Sigmoid colon (tissue), 6 donors: ENCODE measurements at regions not wholly inside any gene's neighbourhood (a gene's known extent, or its start where the extent isn't known, plus 50 kb on each side); places are given as distances from the start of the nearest gene placed in this dataset.

Experiments used
- DNase-seq: peaks from one replicate; pipeline ENCODE4 v3.0.0-alpha.2; 2019
- H3K27ac ChIP-seq, 4 donors: fragments of 200-600 bp; sonication (generic); one replicate each; pipeline ENCODE4 v1.5.1; 2016 to 2019; ENCODE audit warnings: mild to moderate bottlenecking in 1 of 4
- H3K27me3 ChIP-seq, 3 donors: fragments of 200-600 bp; sonication (generic); one replicate each; pipeline ENCODE4 v1.5.1; 2019; ENCODE audit warnings: mild to moderate bottlenecking in 1 of 3
- H3K36me3 ChIP-seq, 4 donors: fragments of 200-600 bp; sonication (generic); one replicate each; pipeline ENCODE4 v1.5.1; 2016 to 2019
- H3K4me1 ChIP-seq, 4 donors: fragments of 200-600 bp; sonication (generic); one replicate each; pipeline ENCODE4 v1.5.1; 2017 to 2019
- H3K4me3 ChIP-seq, 4 donors: fragments of 200-600 bp; sonication (generic); one replicate each; pipeline ENCODE4 v1.5.1; 2017 to 2019; ENCODE audit warnings: mild to moderate bottlenecking in 2 of 4, moderate library complexity in 1 of 4
- H3K9me3 ChIP-seq, 4 donors: fragments of 200-600 bp in 3 of 4; sonication (generic) in 3 of 4; one replicate each; pipeline versions ENCODE4 v1.5.1 to v1.6.1; 2013 to 2019
- CTCF ChIP-seq, 4 experiments: fragments of 450-650 bp in 3 of 4; fragments of 200-600 bp in 1 of 4; IDR thresholded peaks; one replicate each; pipeline ENCODE4 v1.5.1; 2016 to 2019; ENCODE audit warnings: antibody characterized with exemption in 4 of 4, mild to moderate bottlenecking in 3 of 4, moderate library complexity in 2 of 4
- EP300 ChIP-seq, 4 donors: sonication (generic); formaldehyde crosslinking; IDR thresholded peaks; one replicate each; pipeline ENCODE4 v1.6.1; 2017; ENCODE audit warnings: antibody characterized with exemption in 4 of 4
- POLR2A ChIP-seq, 2 donors: fragments of 450-650 bp; IDR thresholded peaks; one replicate each; pipeline ENCODE4 v1.6.1; 2016; ENCODE audit warnings: antibody characterized with exemption in 2 of 2, mild to moderate bottlenecking in 2 of 2, moderate library complexity in 2 of 2
- POLR2AphosphoS5 ChIP-seq, 4 donors: sonication (generic); formaldehyde crosslinking; IDR thresholded peaks; one replicate each; pipeline ENCODE4 v1.6.1; 2017; ENCODE audit warnings: antibody characterized with exemption in 4 of 4
- WGBS, 2 donors: extraction: QIAGEN DNeasy Blood & Tissue Kit; methylation state at CpG; one replicate each; pipeline ENCODE4 v1.1.7; 2013; 5-methylcytosine and 5-hydroxymethylcytosine counted together
- intact Hi-C: fragments of 100-400 bp; cut with DNase I; formaldehyde crosslinking; loops from one replicate; pipeline ENCODE4 v1.15.1; 2023
- donor health status: healthy with polysubstance abuse.
- donor health status: healthy.

GRCh38 chr4:108429662-108430061, 190.7 kb upstream of the RPL34 start:
- H3K36me3 ChIP-seq = no peaks in the 10 kb centered on the region
- TF ChIP-seq CTCF (IDR thresholded peaks at IDR 0.05) (no peak), EP300 (IDR thresholded peaks at IDR 0.05) (no peak), POLR2AphosphoS5 (IDR thresholded peaks at IDR 0.05) (no peak), POLR2A (IDR thresholded peaks at IDR 0.05) (no peak)
- intact Hi-C loops = no loop called here
- H3K4me3 ChIP-seq = no peak overlapping the region
- H3K9me3 ChIP-seq = no peaks in the 10 kb centered on the region
- H3K27me3 ChIP-seq = no peaks in the 10 kb centered on the region
- no peak overlapping the region for H3K27ac ChIP-seq
- 72 to 85% methylated on average over 1 of the region's 1 CpG for WGBS, 2 donors
- H3K4me1 ChIP-seq = no peaks in the 10 kb centered on the region
- DNase-seq = no peak

- TF ChIP-seq EP300 (IDR thresholded peaks at IDR 0.05) = no peak
- no peak for TF ChIP-seq CTCF (IDR thresholded peaks at IDR 0.05)
- TF ChIP-seq POLR2A (IDR thresholded peaks at IDR 0.05) = no peak
- TF ChIP-seq POLR2AphosphoS5 (IDR thresholded peaks at IDR 0.05) = no peak
- Histone ChIP-seq H3K27me3 (no peaks in the 10 kb centered on the region), H3K4me3 (no peak overlapping the region), H3K36me3 (no peaks in the 10 kb centered on the region), H3K4me1 (no peaks in the 10 kb centered on the region), H3K9me3 (no peaks in the 10 kb centered on the region), H3K27ac (no peak overlapping the region)
- WGBS, 2 donors = 82 to 89% methylated on average over 3 of the region's 3 CpGs
- intact Hi-C loops = no loop called here
- DNase-seq = no peak
These were observed 191.5 kb upstream of the RPL34 start for GRCh38 chr4:108428923-108429322.

- Histone ChIP-seq H3K9me3 (no peaks in the 10 kb centered on the region), H3K4me1 (no peaks in the 10 kb centered on the region), H3K36me3 (no peaks in the 10 kb centered on the region), H3K4me3 (no peak overlapping the region), H3K27me3 (no peaks in the 10 kb centered on the region), H3K27ac (no peak overlapping the region)
- intact Hi-C loops = no loop called here
- 74 to 92% methylated on average over 2 of the region's 2 CpGs for WGBS, 2 donors
- DNase-seq = no peak
- TF ChIP-seq POLR2A (IDR thresholded peaks at IDR 0.05) (no peak), EP300 (IDR thresholded peaks at IDR 0.05) (no peak), CTCF (IDR thresholded peaks at IDR 0.05) (no peak), POLR2AphosphoS5 (IDR thresholded peaks at IDR 0.05) (no peak)
These were observed 192.4 kb upstream of the RPL34 start for GRCh38 chr4:108427946-108428485.

- intact Hi-C loops = no loop called here
- DNase-seq = no peak
- Histone ChIP-seq H3K9me3 (no peaks in the 10 kb centered on the region), H3K4me3 (no peak overlapping the region), H3K4me1 (no peaks in the 10 kb centered on the region), H3K36me3 (no peaks in the 10 kb centered on the region), H3K27me3 (no peaks in the 10 kb centered on the region), H3K27ac (no peak overlapping the region)
- TF ChIP-seq EP300 (IDR thresholded peaks at IDR 0.05) (no peak), POLR2A (IDR thresholded peaks at IDR 0.05) (no peak), POLR2AphosphoS5 (IDR thresholded peaks at IDR 0.05) (no peak), CTCF (IDR thresholded peaks at IDR 0.05) (no peak)
- WGBS, 2 donors = 90 to 93% methylated on average over 3 of the region's 3 CpGs
These were observed 193.9 kb upstream of the RPL34 start for GRCh38 chr4:108426493-108426892.

GRCh38 chr4:108425988-108426387, 194.4 kb upstream of the RPL34 start:
- intact Hi-C loops = no loop called here
- Histone ChIP-seq H3K4me1 (no peaks in the 10 kb centered on the region), H3K4me3 (no peak overlapping the region), H3K9me3 (no peaks in the 10 kb centered on the region), H3K36me3 (no peaks in the 10 kb centered on the region), H3K27ac (no peak overlapping the region), H3K27me3 (no peaks in the 10 kb centered on the region)
- no peak for DNase-seq
- 85 to 86% methylated on average over 3 of the region's 3 CpGs for WGBS, 2 donors
- TF ChIP-seq POLR2AphosphoS5 (IDR thresholded peaks at IDR 0.05) = no peak
- no peak for TF ChIP-seq CTCF (IDR thresholded peaks at IDR 0.05)
- TF ChIP-seq POLR2A (IDR thresholded peaks at IDR 0.05) = no peak
